Activated B cell treated with CpG ODN at 0.5 μM for 24 hours (primary cell): ENCODE measurements at regions not wholly inside any gene's neighbourhood (a gene's known extent, or its start where the extent isn't known, plus 50 kb on each side); places are given as distances from the start of the nearest gene placed in this dataset.

Experiments
- ATAC-seq: fragments of 200-7000 bp; cut with Tn5 transposase; one replicate; pipeline ENCODE4 v1.10.0; 2021; ENCODE audit warnings: low read depth, mild to moderate bottlenecking, moderate library complexity
- CTCF ChIA-PET: fragments of 350-600 bp; sonication (Branson Sonifier 250); formaldehyde crosslinking; loops from one replicate; lab custom pipeline; 2021; ENCODE audit warnings: antibody characterized with exemption; lab: Charles Lee
- POLR2A ChIA-PET: fragments of 350-600 bp; sonication (Branson Sonifier 250); formaldehyde crosslinking; loops from one replicate; lab custom pipeline; 2021; ENCODE audit warnings: antibody characterized with exemption; lab: Charles Lee
- DNase-seq: peaks from one replicate; pipeline ENCODE4 v3.0.0; 2022
- H3K27ac Mint-ChIP-seq: one replicate; pipeline ENCODE4 v1.8.0; 2020; ENCODE audit warnings: mixed read lengths
- H3K27me3 Mint-ChIP-seq: one replicate; pipeline ENCODE4 v1.8.0; 2021; ENCODE audit warnings: mixed read lengths
- H3K36me3 Mint-ChIP-seq: one replicate; pipeline ENCODE4 v1.8.0; 2021; ENCODE audit warnings: low read depth, mixed read lengths
- H3K4me1 Mint-ChIP-seq: one replicate; pipeline ENCODE4 v1.8.0; 2021; ENCODE audit warnings: mixed read lengths
- H3K4me3 Mint-ChIP-seq: one replicate; pipeline ENCODE4 v1.8.0; 2020; ENCODE audit warnings: mild to moderate bottlenecking, mixed read lengths
- H3K9me3 Mint-ChIP-seq: one replicate; pipeline ENCODE4 v1.8.0; 2020; ENCODE audit warnings: mixed read lengths
- intact Hi-C: fragments of 100-400 bp; cut with micrococcal nuclease; formaldehyde crosslinking; loops from one replicate; pipeline ENCODE4 v1.15.1; 2024
- TF ChIP-seq, protein P1 (sequence below): fragments of 200-600 bp; IDR thresholded peaks from one replicate; pipeline ENCODE4 v1.8.0; 2022; ENCODE audit warnings: antibody characterized with exemption, mild to moderate bottlenecking

- H3K9me3 Mint-ChIP-seq: no peaks in the 10 kb centered on the region
- H3K27ac Mint-ChIP-seq: no peak overlapping the region
- H3K4me1 Mint-ChIP-seq: no peaks in the 10 kb centered on the region
- TF ChIP-seq, protein P1, sequence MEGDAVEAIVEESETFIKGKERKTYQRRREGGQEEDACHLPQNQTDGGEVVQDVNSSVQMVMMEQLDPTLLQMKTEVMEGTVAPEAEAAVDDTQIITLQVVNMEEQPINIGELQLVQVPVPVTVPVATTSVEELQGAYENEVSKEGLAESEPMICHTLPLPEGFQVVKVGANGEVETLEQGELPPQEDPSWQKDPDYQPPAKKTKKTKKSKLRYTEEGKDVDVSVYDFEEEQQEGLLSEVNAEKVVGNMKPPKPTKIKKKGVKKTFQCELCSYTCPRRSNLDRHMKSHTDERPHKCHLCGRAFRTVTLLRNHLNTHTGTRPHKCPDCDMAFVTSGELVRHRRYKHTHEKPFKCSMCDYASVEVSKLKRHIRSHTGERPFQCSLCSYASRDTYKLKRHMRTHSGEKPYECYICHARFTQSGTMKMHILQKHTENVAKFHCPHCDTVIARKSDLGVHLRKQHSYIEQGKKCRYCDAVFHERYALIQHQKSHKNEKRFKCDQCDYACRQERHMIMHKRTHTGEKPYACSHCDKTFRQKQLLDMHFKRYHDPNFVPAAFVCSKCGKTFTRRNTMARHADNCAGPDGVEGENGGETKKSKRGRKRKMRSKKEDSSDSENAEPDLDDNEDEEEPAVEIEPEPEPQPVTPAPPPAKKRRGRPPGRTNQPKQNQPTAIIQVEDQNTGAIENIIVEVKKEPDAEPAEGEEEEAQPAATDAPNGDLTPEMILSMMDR: no peak
- ChIA-PET CTCF (no interaction called here), POLR2A (no interaction called here)
- peaks cover 2% of the 10 kb centered on the region for H3K27me3 Mint-ChIP-seq
- no peaks in the 10 kb centered on the region for H3K36me3 Mint-ChIP-seq
- H3K4me3 Mint-ChIP-seq: no peak overlapping the region
- no peak for DNase-seq
- ATAC-seq: no peak
- intact Hi-C loops: no loop called here
These were observed 642.3 kb downstream of the TBC1D4 start for GRCh38 chr13:74839656-74840055.

- DNase-seq: no peak
- Mint-ChIP-seq H3K9me3 (no peaks in the 10 kb centered on the region), H3K4me1 (no peaks in the 10 kb centered on the region), H3K36me3 (no peaks in the 10 kb centered on the region), H3K27ac (no peak overlapping the region), H3K4me3 (no peak overlapping the region), H3K27me3 (peaks cover 2% of the 10 kb centered on the region)
- intact Hi-C loops: no loop called here
- CTCF ChIA-PET: no interaction called here
- ATAC-seq: no peak
- TF ChIP-seq, protein P1: no peak
- POLR2A ChIA-PET: no interaction called here
These were observed 643.9 kb downstream of the TBC1D4 start for GRCh38 chr13:74838096-74838495.

- TF ChIP-seq, protein P1: no peak
- CTCF ChIA-PET: no interaction called here
- no peak for ATAC-seq
- H3K4me1 Mint-ChIP-seq: no peaks in the 10 kb centered on the region
- H3K4me3 Mint-ChIP-seq: no peak overlapping the region
- intact Hi-C loops: no loop called here
- no peak overlapping the region for H3K27ac Mint-ChIP-seq
- no peaks in the 10 kb centered on the region for H3K36me3 Mint-ChIP-seq
- no peaks in the 10 kb centered on the region for H3K9me3 Mint-ChIP-seq
- no peak for DNase-seq
- H3K27me3 Mint-ChIP-seq: no peaks in the 10 kb centered on the region
- POLR2A ChIA-PET: no interaction called here
These were observed 645.3 kb downstream of the TBC1D4 start for GRCh38 chr13:74836628-74837027.

- TF ChIP-seq, protein P1: no peak
- Mint-ChIP-seq H3K27me3 (no peaks in the 10 kb centered on the region), H3K36me3 (no peaks in the 10 kb centered on the region), H3K9me3 (no peaks in the 10 kb centered on the region), H3K27ac (no peak overlapping the region), H3K4me1 (no peaks in the 10 kb centered on the region), H3K4me3 (no peak overlapping the region)
- intact Hi-C loops: no loop called here
- ChIA-PET CTCF (no interaction called here), POLR2A (no interaction called here)
- ATAC-seq (no peak), DNase-seq (no peak)
These were observed 646.4 kb downstream of the TBC1D4 start for GRCh38 chr13:74835579-74835978.

GRCh38 chr13:74825938-74826246 lies 656.1 kb downstream of the TBC1D4 start:
- ATAC-seq (no peak), DNase-seq (no peak)
- intact Hi-C loops: no loop called here
- Mint-ChIP-seq H3K9me3 (no peaks in the 10 kb centered on the region), H3K4me1 (no peaks in the 10 kb centered on the region), H3K36me3 (no peaks in the 10 kb centered on the region), H3K27me3 (no peaks in the 10 kb centered on the region), H3K27ac (no peak overlapping the region), H3K4me3 (no peak overlapping the region)
- CTCF ChIA-PET: no interaction called here
- TF ChIP-seq, protein P1: no peak
- POLR2A ChIA-PET: no interaction called here
